GM23338 (cell line): ENCODE measurements at regions not wholly inside any gene's neighbourhood (a gene's known extent, or its start where the extent isn't known, plus 50 kb on each side); places are given as distances from the start of the nearest gene placed in this dataset.

Experiments
- EZH2 ChIP-seq: fragments of 200-600 bp; sonication (generic); IDR thresholded peaks from one replicate; pipeline ENCODE4 v1.8.0; 2017; ENCODE audit warnings: antibody characterized with exemption, mild to moderate bottlenecking, low read depth; ENCODE audit not compliant: unreplicated experiment
- EZH2phosphoT487 ChIP-seq: fragments of 200-600 bp; sonication (generic); IDR thresholded peaks from one replicate; pipeline ENCODE4 v1.8.1; 2018; ENCODE audit warnings: antibody characterized with exemption; ENCODE audit not compliant: unreplicated experiment
- POLR2AphosphoS5 ChIP-seq: IDR thresholded peaks from 2 replicates; pipeline ENCODE4 v1.6.1; 2016; ENCODE audit warnings: antibody characterized with exemption, low read depth
- ZNF114 ChIP-seq: fragments of 250-450 bp; sonication (Bioruptor Pico); IDR thresholded peaks from 2 replicates; pipeline ENCODE4 v1.5.0; 2020; ENCODE audit warnings: mild to moderate bottlenecking, moderate library complexity
- TF ChIP-seq, protein P1 (sequence below), 2 experiments: fragments of 200-600 bp in 1 of 2; sonication (generic) in 1 of 2; conservative IDR thresholded peaks; 2 replicates each; pipeline versions ENCODE4 v1.5.1 to v1.6.1; 2016 to 2017; ENCODE audit warnings: antibody characterized with exemption in 2 of 2, low read depth in 2 of 2, mild to moderate bottlenecking in 2 of 2, moderate library complexity in 1 of 2
- TF ChIP-seq, protein P2 (sequence below): IDR thresholded peaks from one replicate; pipeline ENCODE4 v1.6.1; 2018; ENCODE audit warnings: antibody characterized with exemption; ENCODE audit not compliant: unreplicated experiment

DNA sequence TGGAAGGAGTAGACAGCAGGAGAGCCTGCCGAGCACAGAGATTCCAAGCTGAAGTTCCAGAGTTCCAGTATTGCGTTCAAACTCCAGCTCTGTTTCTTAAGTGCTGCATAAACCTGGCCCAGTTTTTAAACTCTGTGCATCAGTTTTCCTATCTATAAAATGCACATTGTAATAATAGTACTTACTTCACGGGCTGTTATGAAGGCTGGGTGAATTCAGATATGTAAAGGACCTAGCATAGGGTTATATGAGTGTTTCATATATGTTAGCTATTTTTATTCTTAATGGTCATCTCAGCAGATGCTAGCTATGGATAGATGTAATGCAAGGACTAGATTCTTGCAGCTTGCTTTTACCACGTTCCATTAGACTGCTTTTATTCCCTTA lies 293.1 kb upstream of the SEMA3C start:
- TF ChIP-seq EZH2 (no peak), EZH2phosphoT487 (no peak), ZNF114 (CRISPR knock-in tag) (no peak), POLR2AphosphoS5 (no peak)
- TF ChIP-seq, protein P1, sequence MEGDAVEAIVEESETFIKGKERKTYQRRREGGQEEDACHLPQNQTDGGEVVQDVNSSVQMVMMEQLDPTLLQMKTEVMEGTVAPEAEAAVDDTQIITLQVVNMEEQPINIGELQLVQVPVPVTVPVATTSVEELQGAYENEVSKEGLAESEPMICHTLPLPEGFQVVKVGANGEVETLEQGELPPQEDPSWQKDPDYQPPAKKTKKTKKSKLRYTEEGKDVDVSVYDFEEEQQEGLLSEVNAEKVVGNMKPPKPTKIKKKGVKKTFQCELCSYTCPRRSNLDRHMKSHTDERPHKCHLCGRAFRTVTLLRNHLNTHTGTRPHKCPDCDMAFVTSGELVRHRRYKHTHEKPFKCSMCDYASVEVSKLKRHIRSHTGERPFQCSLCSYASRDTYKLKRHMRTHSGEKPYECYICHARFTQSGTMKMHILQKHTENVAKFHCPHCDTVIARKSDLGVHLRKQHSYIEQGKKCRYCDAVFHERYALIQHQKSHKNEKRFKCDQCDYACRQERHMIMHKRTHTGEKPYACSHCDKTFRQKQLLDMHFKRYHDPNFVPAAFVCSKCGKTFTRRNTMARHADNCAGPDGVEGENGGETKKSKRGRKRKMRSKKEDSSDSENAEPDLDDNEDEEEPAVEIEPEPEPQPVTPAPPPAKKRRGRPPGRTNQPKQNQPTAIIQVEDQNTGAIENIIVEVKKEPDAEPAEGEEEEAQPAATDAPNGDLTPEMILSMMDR (conservative IDR thresholded peaks at IDR 0.05; ENCODE audit: low read depth in 2 of 2) = no peak
- TF ChIP-seq, protein P2, sequence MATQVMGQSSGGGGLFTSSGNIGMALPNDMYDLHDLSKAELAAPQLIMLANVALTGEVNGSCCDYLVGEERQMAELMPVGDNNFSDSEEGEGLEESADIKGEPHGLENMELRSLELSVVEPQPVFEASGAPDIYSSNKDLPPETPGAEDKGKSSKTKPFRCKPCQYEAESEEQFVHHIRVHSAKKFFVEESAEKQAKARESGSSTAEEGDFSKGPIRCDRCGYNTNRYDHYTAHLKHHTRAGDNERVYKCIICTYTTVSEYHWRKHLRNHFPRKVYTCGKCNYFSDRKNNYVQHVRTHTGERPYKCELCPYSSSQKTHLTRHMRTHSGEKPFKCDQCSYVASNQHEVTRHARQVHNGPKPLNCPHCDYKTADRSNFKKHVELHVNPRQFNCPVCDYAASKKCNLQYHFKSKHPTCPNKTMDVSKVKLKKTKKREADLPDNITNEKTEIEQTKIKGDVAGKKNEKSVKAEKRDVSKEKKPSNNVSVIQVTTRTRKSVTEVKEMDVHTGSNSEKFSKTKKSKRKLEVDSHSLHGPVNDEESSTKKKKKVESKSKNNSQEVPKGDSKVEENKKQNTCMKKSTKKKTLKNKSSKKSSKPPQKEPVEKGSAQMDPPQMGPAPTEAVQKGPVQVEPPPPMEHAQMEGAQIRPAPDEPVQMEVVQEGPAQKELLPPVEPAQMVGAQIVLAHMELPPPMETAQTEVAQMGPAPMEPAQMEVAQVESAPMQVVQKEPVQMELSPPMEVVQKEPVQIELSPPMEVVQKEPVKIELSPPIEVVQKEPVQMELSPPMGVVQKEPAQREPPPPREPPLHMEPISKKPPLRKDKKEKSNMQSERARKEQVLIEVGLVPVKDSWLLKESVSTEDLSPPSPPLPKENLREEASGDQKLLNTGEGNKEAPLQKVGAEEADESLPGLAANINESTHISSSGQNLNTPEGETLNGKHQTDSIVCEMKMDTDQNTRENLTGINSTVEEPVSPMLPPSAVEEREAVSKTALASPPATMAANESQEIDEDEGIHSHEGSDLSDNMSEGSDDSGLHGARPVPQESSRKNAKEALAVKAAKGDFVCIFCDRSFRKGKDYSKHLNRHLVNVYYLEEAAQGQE = no peak
